Activated T-cell treated with anti-CD3 and anti-CD28 coated beads, Interleukin-2, amount 50 U/mL, for 72 hours (primary cell): ENCODE measurements at regions not wholly inside any gene's neighbourhood (a gene's known extent, or its start where the extent isn't known, plus 50 kb on each side); places are given as distances from the start of the nearest gene placed in this dataset.

Experiments
- ATAC-seq, 2 donors: fragments of 150-1000 bp; cut with Tn5 transposase; replicated peaks in 1 of 2; 2 replicates each; pipeline ENCODE4 v1.10.0; 2021; ENCODE audit warnings: moderate library complexity in 2 of 2, mild to moderate bottlenecking in 1 of 2
- DNase-seq, 2 donors: peaks; one replicate each; pipeline ENCODE4 v3.0.0; 2021 to 2022; ENCODE audit warnings: mixed read lengths in 1 of 2
- H3K27ac Mint-ChIP-seq: one replicate; pipeline ENCODE4 v1.8.0; 2022; ENCODE audit warnings: mild to moderate bottlenecking, moderate library complexity, mixed read lengths
- H3K27me3 Mint-ChIP-seq: one replicate; pipeline ENCODE4 v1.8.0; 2022; ENCODE audit warnings: low read depth, mixed read lengths
- H3K36me3 Mint-ChIP-seq, 2 donors: one replicate each; pipeline ENCODE4 v1.8.0; 2022; ENCODE audit warnings: mixed read lengths in 2 of 2, mild to moderate bottlenecking in 1 of 2; ENCODE audit not compliant: insufficient read depth in 2 of 2
- H3K4me1 Mint-ChIP-seq: one replicate; pipeline ENCODE4 v1.8.0; 2022; ENCODE audit warnings: low read depth, mixed read lengths
- H3K4me3 Mint-ChIP-seq, 2 donors: one replicate each; pipeline ENCODE4 v1.8.0; 2022; ENCODE audit warnings: mild to moderate bottlenecking in 2 of 2, mixed read lengths in 2 of 2, moderate library complexity in 2 of 2
- H3K9me3 Mint-ChIP-seq, 2 donors: one replicate each; pipeline ENCODE4 v1.8.0; 2022; ENCODE audit warnings: mixed read lengths in 2 of 2

DNA sequence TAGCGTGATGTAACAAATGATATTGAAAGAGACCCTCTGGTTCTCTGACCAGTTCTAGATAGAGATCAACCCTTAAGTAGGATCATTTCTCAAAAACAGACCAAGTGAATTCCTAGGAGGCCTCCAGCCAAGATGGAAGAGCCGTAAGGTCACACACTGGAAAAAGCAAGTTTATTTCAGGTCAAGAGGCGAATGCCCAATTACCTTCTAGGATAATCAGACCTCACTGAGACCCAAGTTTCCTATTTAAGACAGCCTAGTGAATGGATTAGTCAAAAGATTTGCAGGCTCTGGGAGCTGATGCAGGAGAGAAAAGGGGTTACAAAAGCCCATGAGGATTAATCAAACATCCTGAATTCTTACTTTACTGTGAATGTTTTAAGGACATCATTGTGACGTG lies 486.1 kb upstream of the NRP1 start:
- no peak overlapping the region for H3K27ac Mint-ChIP-seq
- H3K9me3 Mint-ChIP-seq: peaks cover 0 to under 1% of the 10 kb centered on the region in 2 donors

GRCh38 chr10:33819206-33819605 lies 484.7 kb upstream of the NRP1 start:
- Mint-ChIP-seq H3K36me3 (no peaks in the 10 kb centered on the region), H3K27me3 (peaks cover 7% of the 10 kb centered on the region), H3K9me3 (peaks cover 0 to 2% of the 10 kb centered on the region in 2 donors), H3K27ac (no peak overlapping the region), H3K4me1 (no peaks in the 10 kb centered on the region), H3K4me3 (no peak overlapping the region)
- ATAC-seq: no peak
- DNase-seq: no peak

More for the DNA sequence above, 486.1 kb upstream of the NRP1 start:
- DNase-seq: no peak
- no peaks in the 10 kb centered on the region for H3K36me3 Mint-ChIP-seq
- H3K27me3 Mint-ChIP-seq: peaks cover 7% of the 10 kb centered on the region
- no peaks in the 10 kb centered on the region for H3K4me1 Mint-ChIP-seq
- no peak overlapping the region for H3K4me3 Mint-ChIP-seq
- ATAC-seq: no peak

GRCh38 chr10:33818343-33818742 lies 483.9 kb upstream of the NRP1 start:
- H3K4me1 Mint-ChIP-seq: no peaks in the 10 kb centered on the region
- no peaks in the 10 kb centered on the region for H3K36me3 Mint-ChIP-seq
- H3K4me3 Mint-ChIP-seq: no peak overlapping the region
- no peak overlapping the region for H3K27ac Mint-ChIP-seq
- no peak for DNase-seq
- H3K27me3 Mint-ChIP-seq: no peaks in the 10 kb centered on the region
- peaks cover 0 to 5% of the 10 kb centered on the region in 2 donors for H3K9me3 Mint-ChIP-seq
- no peak for ATAC-seq

DNA sequence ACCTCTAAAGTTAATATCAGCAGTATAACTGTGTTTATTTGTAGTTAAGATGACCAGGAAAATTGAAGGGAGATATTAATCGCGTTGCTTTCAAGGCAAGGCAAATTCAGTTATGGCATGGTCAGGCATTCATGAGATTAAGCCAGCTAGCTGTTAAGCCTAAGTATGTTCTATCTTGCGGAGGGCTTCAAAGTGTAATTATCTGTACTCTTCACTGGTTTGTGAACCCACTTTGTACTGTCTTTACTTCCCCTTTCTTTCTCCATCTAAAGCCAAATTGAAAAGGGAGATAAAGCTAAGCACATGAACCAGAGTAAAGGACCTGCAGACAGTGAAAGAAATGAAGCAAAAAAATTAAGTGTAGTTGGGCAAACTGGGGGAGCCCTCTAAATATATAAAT lies 483.1 kb upstream of the NRP1 start:
- H3K27ac Mint-ChIP-seq: no peak overlapping the region
- H3K4me3 Mint-ChIP-seq: no peak overlapping the region

DNA sequence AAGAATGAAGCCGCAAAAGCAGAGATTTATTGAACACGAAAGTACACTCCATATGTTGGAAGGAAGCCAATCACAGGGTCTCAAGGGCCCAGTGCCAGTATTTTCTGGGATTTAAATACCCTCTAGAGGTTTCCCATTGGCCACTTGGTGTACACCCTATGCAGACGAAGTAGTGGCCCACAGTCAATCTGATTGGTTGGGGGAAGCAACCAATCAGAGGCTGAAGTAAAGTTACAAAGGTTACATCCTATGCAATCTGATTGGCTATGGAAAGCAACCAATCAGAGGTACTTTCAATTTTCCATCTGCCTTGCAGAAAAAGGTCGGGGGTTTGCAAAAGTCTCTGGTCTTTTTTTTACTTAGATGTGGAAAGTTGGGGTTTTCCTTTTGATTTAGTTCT lies 481.3 kb upstream of the NRP1 start:
- Mint-ChIP-seq H3K4me3 (no peak overlapping the region), H3K36me3 (no peaks in the 10 kb centered on the region), H3K27me3 (no peaks in the 10 kb centered on the region), H3K9me3 (peaks cover 0 to 5% of the 10 kb centered on the region in 2 donors), H3K27ac (no peak overlapping the region), H3K4me1 (no peaks in the 10 kb centered on the region)
- DNase-seq: no peak
- ATAC-seq: no peak

More for the DNA sequence above, 483.1 kb upstream of the NRP1 start:
- Mint-ChIP-seq H3K9me3 (peaks cover 0 to 5% of the 10 kb centered on the region in 2 donors), H3K4me1 (no peaks in the 10 kb centered on the region), H3K36me3 (no peaks in the 10 kb centered on the region), H3K27me3 (no peaks in the 10 kb centered on the region)
- ATAC-seq (no peak), DNase-seq (no peak)

DNA sequence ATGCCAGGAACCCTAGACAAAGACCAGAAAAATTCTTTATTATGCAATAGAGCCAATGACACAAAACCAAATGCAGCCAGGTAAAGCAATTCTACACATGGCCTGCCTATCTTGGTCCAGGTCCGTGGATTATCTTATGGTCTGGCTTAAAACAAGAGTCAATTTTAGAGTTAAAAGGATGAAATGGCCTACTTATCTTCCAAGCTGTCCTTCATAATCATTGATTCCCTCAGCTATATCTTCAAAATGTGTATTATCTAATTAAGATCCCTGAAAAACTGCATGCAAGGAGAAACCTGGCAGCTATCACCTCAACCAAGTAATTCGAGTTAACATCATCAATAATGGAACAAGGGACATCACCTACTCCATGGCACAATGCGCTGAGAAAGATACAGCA lies 479.4 kb upstream of the NRP1 start:
- H3K4me1 Mint-ChIP-seq: no peaks in the 10 kb centered on the region
- no peak overlapping the region for H3K4me3 Mint-ChIP-seq
- H3K27me3 Mint-ChIP-seq: no peaks in the 10 kb centered on the region
- H3K9me3 Mint-ChIP-seq: peaks cover 0 to 5% of the 10 kb centered on the region in 2 donors
- no peak for DNase-seq
- H3K36me3 Mint-ChIP-seq: no peaks in the 10 kb centered on the region
- no peak for ATAC-seq
- H3K27ac Mint-ChIP-seq: no peak overlapping the region

DNA sequence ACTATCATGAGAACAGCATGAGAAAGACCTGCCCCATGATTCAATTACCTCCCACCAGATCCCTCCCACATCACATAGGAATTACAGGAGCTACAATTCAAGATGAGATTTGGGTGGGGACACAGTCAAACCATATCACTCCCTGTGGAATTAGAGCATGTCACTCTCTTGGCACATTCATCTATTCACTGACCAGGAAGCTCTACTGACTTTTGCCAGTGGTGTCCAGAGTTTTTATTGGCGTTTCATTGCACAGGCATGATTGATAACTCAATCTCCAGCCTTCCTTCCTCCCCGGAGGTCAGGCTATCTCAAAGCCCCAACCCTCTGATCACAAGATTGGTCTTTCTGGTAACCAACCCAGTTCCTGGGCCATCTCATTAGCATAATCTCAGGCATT lies 478.9 kb upstream of the NRP1 start:
- Mint-ChIP-seq H3K27me3 (no peaks in the 10 kb centered on the region), H3K27ac (no peak overlapping the region), H3K4me1 (no peaks in the 10 kb centered on the region), H3K36me3 (no peaks in the 10 kb centered on the region), H3K4me3 (no peak overlapping the region), H3K9me3 (peaks cover 0 to 5% of the 10 kb centered on the region in 2 donors)
- DNase-seq: no peak
- no peak for ATAC-seq

DNA sequence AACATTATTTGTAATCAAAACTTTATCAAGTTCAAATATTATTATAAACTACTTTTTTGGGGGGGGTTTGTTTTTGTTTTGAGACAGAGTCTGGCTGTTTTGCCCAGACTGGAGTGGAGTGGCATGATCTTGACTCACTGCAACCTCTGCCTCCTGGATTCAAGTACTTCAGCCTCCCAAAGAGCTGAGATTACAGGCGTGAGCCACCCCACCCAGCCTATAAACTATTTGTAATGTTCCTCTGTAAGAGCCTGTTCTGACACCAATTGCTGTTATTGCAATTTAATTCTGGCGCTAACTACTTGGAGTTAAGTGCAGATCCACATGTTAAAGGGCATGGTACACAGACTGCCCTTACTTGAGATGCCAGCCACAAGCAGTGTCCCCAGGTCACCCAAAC lies 478.1 kb upstream of the NRP1 start:
- no peak for ATAC-seq
- no peaks in the 10 kb centered on the region for H3K27me3 Mint-ChIP-seq

DNA sequence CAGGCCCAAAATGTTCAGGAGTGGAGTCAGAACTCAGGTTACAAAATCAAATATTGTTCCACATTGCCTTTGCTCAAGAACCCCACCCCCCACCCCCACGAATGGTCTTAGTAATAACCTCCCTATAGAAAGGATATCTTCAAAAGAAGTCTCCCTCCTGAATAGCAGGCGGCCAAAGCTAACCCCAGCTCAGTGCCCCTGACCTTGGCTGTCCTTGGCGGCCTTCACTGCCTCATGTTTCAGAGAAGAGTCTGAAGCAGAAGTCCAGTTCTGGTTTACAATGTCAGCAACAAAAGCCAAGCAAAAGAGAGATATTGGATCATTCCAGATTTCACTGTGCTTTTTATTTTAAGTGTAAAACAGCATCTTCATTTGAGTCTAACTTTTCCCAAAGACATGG lies 476.5 kb upstream of the NRP1 start:
- H3K9me3 Mint-ChIP-seq: peaks cover 0 to 5% of the 10 kb centered on the region in 2 donors
- H3K27ac Mint-ChIP-seq: no peak overlapping the region
- ATAC-seq: no peak
- no peaks in the 10 kb centered on the region for H3K36me3 Mint-ChIP-seq
- H3K27me3 Mint-ChIP-seq: no peaks in the 10 kb centered on the region
- H3K4me1 Mint-ChIP-seq: no peaks in the 10 kb centered on the region
- no peak for DNase-seq
- H3K4me3 Mint-ChIP-seq: no peak overlapping the region

More for the DNA sequence above, 478.1 kb upstream of the NRP1 start:
- Mint-ChIP-seq H3K36me3 (no peaks in the 10 kb centered on the region), H3K4me3 (no peak overlapping the region), H3K27ac (no peak overlapping the region), H3K4me1 (no peaks in the 10 kb centered on the region), H3K9me3 (peaks cover 0 to 5% of the 10 kb centered on the region in 2 donors)
- DNase-seq: no peak

DNA sequence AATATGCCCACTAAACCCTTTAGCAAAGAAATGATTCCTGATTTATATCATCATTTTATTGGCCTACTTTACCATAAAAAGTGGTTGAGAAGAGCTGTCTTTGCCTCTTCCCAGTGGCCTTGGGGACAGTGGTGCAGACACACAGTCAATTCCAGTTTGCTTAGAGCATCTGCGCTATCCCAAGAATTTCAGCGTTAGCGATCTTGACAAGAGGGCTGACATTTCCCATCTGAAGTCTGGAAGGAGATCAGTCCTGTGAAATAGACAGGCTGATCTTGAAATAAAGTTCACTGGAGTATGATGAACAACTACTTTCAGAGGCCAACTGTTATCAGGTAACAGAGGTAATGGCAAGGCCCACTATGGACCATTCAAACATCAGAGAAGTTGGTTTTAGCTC lies 475.3 kb upstream of the NRP1 start:
- Mint-ChIP-seq H3K4me3 (no peak overlapping the region), H3K9me3 (peaks cover 0 to 3% of the 10 kb centered on the region in 2 donors), H3K4me1 (no peaks in the 10 kb centered on the region), H3K36me3 (no peaks in the 10 kb centered on the region), H3K27me3 (no peaks in the 10 kb centered on the region), H3K27ac (no peak overlapping the region)
- no peak for DNase-seq
- no peak for ATAC-seq

GRCh38 chr10:33808475-33808874 lies 474.0 kb upstream of the NRP1 start:
- H3K4me3 Mint-ChIP-seq: no peak overlapping the region
- no peak overlapping the region for H3K27ac Mint-ChIP-seq
- DNase-seq: no peak
- no peaks in the 10 kb centered on the region for H3K27me3 Mint-ChIP-seq
- H3K36me3 Mint-ChIP-seq: no peaks in the 10 kb centered on the region
- H3K4me1 Mint-ChIP-seq: no peaks in the 10 kb centered on the region
- ATAC-seq: no peak
- peaks cover 2% of the 10 kb centered on the region in 2 donors for H3K9me3 Mint-ChIP-seq

- DNase-seq (no peak), ATAC-seq (no peak)
- Mint-ChIP-seq H3K36me3 (no peaks in the 10 kb centered on the region), H3K4me3 (no peak overlapping the region), H3K4me1 (no peaks in the 10 kb centered on the region), H3K9me3 (peaks cover 2% of the 10 kb centered on the region in 2 donors), H3K27me3 (no peaks in the 10 kb centered on the region), H3K27ac (no peak overlapping the region)
These were observed 473.3 kb upstream of the NRP1 start for GRCh38 chr10:33807531-33808359.

DNA sequence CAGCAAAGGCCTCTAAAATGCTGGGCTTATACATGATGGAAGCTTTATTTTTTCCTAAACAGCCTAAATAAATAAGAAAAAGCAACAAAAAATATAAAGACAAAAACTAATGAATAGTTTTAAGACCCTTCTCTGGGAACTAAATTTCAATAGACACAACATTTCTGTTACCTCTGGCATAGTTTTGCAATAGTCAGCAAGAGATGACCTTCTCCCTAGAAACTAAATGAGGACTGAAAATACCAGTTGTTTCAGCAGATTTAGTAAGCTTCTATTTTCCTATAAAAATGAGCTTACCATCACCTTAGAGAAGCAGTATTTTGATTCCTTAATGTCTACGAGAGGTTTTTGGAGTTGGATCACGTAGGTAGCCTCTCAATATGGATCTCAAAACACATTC lies 471.4 kb upstream of the NRP1 start:
- no peak overlapping the region for H3K4me3 Mint-ChIP-seq
- no peak overlapping the region for H3K27ac Mint-ChIP-seq
- ATAC-seq (no peak), DNase-seq (no peak)
- no peaks in the 10 kb centered on the region for H3K4me1 Mint-ChIP-seq
- peaks cover 2% of the 10 kb centered on the region in 2 donors for H3K9me3 Mint-ChIP-seq
- no peaks in the 10 kb centered on the region for H3K27me3 Mint-ChIP-seq
- H3K36me3 Mint-ChIP-seq: no peaks in the 10 kb centered on the region

DNA sequence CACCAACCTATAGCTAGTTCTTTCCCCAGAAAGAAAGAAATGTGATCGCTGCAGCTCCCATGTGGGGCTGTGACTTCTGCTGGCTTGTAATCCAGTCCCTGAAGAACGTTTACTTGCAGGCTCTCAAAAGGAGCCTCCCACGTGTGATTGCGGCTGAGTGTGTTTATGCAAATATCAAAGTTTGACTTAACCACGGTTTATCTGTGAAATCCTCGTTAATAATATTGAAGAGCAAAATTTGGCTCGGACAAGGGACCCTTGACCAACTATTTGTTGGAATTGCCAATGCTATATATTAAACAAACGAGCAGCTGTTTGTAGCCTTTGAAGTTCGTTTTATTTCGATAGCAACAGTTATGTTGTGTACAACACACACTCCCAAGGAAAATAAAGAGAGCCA lies 470.1 kb upstream of the NRP1 start:
- peaks cover 2% of the 10 kb centered on the region in 2 donors for H3K9me3 Mint-ChIP-seq
- no peaks in the 10 kb centered on the region for H3K4me1 Mint-ChIP-seq
- ATAC-seq: no peak
- no peak overlapping the region for H3K4me3 Mint-ChIP-seq
- DNase-seq: no peak
- no peak overlapping the region for H3K27ac Mint-ChIP-seq
- H3K27me3 Mint-ChIP-seq: no peaks in the 10 kb centered on the region
- no peaks in the 10 kb centered on the region for H3K36me3 Mint-ChIP-seq
